ENCODE measurements at regions not wholly inside any gene's neighbourhood (a gene's known extent, or its start where the extent isn't known, plus 50 kb on each side); places are given as distances from the start of the nearest gene placed in this dataset.

DNA sequence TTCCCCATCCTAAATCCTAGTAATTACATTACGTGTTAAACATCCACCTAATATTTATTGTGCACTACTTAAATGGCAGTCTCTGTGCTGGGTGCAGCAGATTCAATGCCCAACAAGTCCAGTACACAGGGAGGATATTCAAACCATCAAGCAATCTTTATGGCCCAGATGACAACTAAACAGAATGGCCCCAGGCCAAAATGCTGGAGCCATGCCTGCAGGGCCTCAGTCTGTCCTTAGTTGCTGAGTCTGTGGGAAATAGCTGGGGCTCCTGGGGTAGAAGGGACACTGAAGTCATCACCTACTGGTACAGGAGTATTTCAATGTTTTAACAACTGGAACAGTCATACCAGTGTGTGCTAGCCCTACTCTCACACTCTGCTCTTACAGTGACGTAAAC is 153.5 kb downstream of the ZNF608 start:
- no peak overlapping the region for H2BK120ac ChIP-seq (ENCODE audit: low read depth, low read length, poor library complexity, severe bottlenecking)
- no peaks in the 10 kb centered on the region for H3K27me3 ChIP-seq (ENCODE audit: insufficient read depth, low read length)
- H3K9me3 Mint-ChIP-seq: peaks cover 2 to 6% of the 10 kb centered on the region in 2 experiments; a peak in 1 of 5 replicates
- H3K4me1 Mint-ChIP-seq: peaks cover 17 to 22% of the 10 kb centered on the region in 2 experiments
- no peak overlapping the region for H3K56ac ChIP-seq (ENCODE audit: insufficient read length, low read depth, low read length)
- no peak overlapping the region for H3K4me2 ChIP-seq (ENCODE audit: insufficient read depth, insufficient read length, low read length)
- no peak overlapping the region for H3K18ac ChIP-seq (ENCODE audit: insufficient read length, low read depth, low read length)
- H2AFZ ChIP-seq (ENCODE audit: low read length): no peak overlapping the region
- no peak overlapping the region for H4K91ac ChIP-seq (ENCODE audit: insufficient read length, low read depth, low read length)
- WGBS (ENCODE audit: extremely low coverage, insufficient read length, low lambda C conversion rate): no CpG with 5 or more reads among the region's 2 CpGs
- H3K4ac ChIP-seq (ENCODE audit: low read depth, low read length): no peak overlapping the region
- H2BK15ac ChIP-seq (ENCODE audit: low read depth, low read length): no peak overlapping the region
- H2BK20ac ChIP-seq (ENCODE audit: low read depth, low read length, poor library complexity, severe bottlenecking): no peak overlapping the region
- H3K79me2 ChIP-seq (ENCODE audit: insufficient read depth, low read length): no peaks in the 10 kb centered on the region
- H4K20me1 ChIP-seq (ENCODE audit: control insufficient read depth, insufficient read depth, insufficient read length): no peaks in the 10 kb centered on the region
- no peak overlapping the region for H4K5ac ChIP-seq (ENCODE audit: insufficient read length, low read depth, low read length)
- H3T11ph ChIP-seq (ENCODE audit: low read length): no peak overlapping the region
- no peak overlapping the region for H3K27ac Mint-ChIP-seq
- no peak overlapping the region for H2AK5ac ChIP-seq (ENCODE audit: insufficient read length, low read length)
- no peak overlapping the region for H3K27ac ChIP-seq (ENCODE audit: insufficient read length, low read depth, low read length)
- H3K23me2 ChIP-seq (ENCODE audit: insufficient read length, low read depth, low read length, poor library complexity, severe bottlenecking): no peaks in the 10 kb centered on the region
- no peak for DNase-seq
- H2BK12ac ChIP-seq (ENCODE audit: insufficient read length, low read depth, low read length): no peak overlapping the region
- H3K4me1 ChIP-seq (ENCODE audit: insufficient read depth, low read length): no peaks in the 10 kb centered on the region
- H3K36me3 Mint-ChIP-seq (ENCODE audit: insufficient read depth in 1 of 3, low read depth in 3 of 3): peaks cover 0 to 5% (median 3%) of the 10 kb centered on the region in 3 experiments; a peak in 2 of 7 replicates
- H4K8ac ChIP-seq (replicated peaks; ENCODE audit: insufficient read length, low read depth, low read length): no peak overlapping the region
- H3K9ac ChIP-seq (ENCODE audit: extremely low read depth, insufficient read length, low read length): no peak overlapping the region
- no peak overlapping the region for H3K14ac ChIP-seq (ENCODE audit: insufficient read depth, low read length)
- no peak overlapping the region for H3K23ac ChIP-seq (ENCODE audit: insufficient read length, low read depth, low read length)
- no peaks in the 10 kb centered on the region for H3K79me1 ChIP-seq (ENCODE audit: insufficient read depth, low read depth, low read length, poor library complexity, severe bottlenecking)
- H3K27me3 Mint-ChIP-seq (ENCODE audit: low read depth): no peaks in the 10 kb centered on the region
- no peaks in the 10 kb centered on the region for H3K9me3 ChIP-seq (ENCODE audit: control insufficient read depth, low read depth, low read length)
- no peak overlapping the region for H3K4me3 Mint-ChIP-seq
- no peak overlapping the region for H2BK5ac ChIP-seq (ENCODE audit: insufficient read length, low read length)
- TF ChIP-seq, protein P1, sequence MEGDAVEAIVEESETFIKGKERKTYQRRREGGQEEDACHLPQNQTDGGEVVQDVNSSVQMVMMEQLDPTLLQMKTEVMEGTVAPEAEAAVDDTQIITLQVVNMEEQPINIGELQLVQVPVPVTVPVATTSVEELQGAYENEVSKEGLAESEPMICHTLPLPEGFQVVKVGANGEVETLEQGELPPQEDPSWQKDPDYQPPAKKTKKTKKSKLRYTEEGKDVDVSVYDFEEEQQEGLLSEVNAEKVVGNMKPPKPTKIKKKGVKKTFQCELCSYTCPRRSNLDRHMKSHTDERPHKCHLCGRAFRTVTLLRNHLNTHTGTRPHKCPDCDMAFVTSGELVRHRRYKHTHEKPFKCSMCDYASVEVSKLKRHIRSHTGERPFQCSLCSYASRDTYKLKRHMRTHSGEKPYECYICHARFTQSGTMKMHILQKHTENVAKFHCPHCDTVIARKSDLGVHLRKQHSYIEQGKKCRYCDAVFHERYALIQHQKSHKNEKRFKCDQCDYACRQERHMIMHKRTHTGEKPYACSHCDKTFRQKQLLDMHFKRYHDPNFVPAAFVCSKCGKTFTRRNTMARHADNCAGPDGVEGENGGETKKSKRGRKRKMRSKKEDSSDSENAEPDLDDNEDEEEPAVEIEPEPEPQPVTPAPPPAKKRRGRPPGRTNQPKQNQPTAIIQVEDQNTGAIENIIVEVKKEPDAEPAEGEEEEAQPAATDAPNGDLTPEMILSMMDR (conservative IDR thresholded peaks at IDR 0.05): no peak
